IMR-90 (cell line): ENCODE measurements at regions not wholly inside any gene's neighbourhood (a gene's known extent, or its start where the extent isn't known, plus 50 kb on each side); places are given as distances from the start of the nearest gene placed in this dataset.

Experiments used
- ATAC-seq: fragments of 200-7000 bp; cut with Tn5 transposase; 2 replicates; pipeline ENCODE4 v1.9.1; 2020; ENCODE audit warnings: low read depth, mild to moderate bottlenecking, moderate library complexity
- BruUV-seq: library from RNA; stranded (reverse); fragments of 400-500 nt; replicated peaks from 2 replicates; lab custom pipeline; 2021; lab: Mats Ljungman, UMichigan
- CTCF ChIA-PET: fragments of 300-600 bp; formaldehyde crosslinking; extraction: SDS; loops from one replicate; lab custom pipeline; 2021; ENCODE audit warnings: antibody characterized with exemption; lab: Yijun Ruan, JAX
- POLR2A ChIA-PET: fragments of 300-600 bp; sonication (Branson Sonifier 250); formaldehyde crosslinking; loops from one replicate; lab custom pipeline; 2022; ENCODE audit warnings: antibody characterized with exemption; ENCODE audit not compliant: unreplicated experiment; lab: Charles Lee
- DNase-seq: peaks from one replicate; pipeline ENCODE4 v3.0.0; 2013
- H2AFZ ChIP-seq: replicated peaks from 2 replicates; pipeline ENCODE3; 2013; ENCODE audit warnings: low read length, mild to moderate bottlenecking; ENCODE audit not compliant: poor library complexity
- H2AK5ac ChIP-seq: 2 replicates; pipeline ENCODE4 v1.6.1; 2013; ENCODE audit warnings: low read depth, low read length, inconsistent platforms
- H2AK9ac ChIP-seq: replicated peaks from 2 replicates; pipeline ENCODE3; 2013; ENCODE audit warnings: mild to moderate bottlenecking, low read depth, low read length, moderate library complexity; ENCODE audit not compliant: poor library complexity
- H2BK120ac ChIP-seq: 2 replicates; pipeline ENCODE4 v1.6.1; 2013; ENCODE audit warnings: low read depth, low read length, inconsistent platforms
- H2BK15ac ChIP-seq: 3 replicates; pipeline ENCODE4 v1.6.1; 2013; ENCODE audit warnings: low read depth, low read length, inconsistent platforms
- H2BK20ac ChIP-seq: 2 replicates; pipeline ENCODE4 v1.6.1; 2013; ENCODE audit warnings: low read depth, mild to moderate bottlenecking, inconsistent platforms, low read length, moderate library complexity
- H2BK5ac ChIP-seq: 2 replicates; pipeline ENCODE4 v1.6.1; 2013; ENCODE audit warnings: mild to moderate bottlenecking, low read depth, low read length, inconsistent platforms; ENCODE audit not compliant: poor library complexity, severe bottlenecking
- H3K14ac ChIP-seq: replicated peaks from 2 replicates; pipeline ENCODE4 v1.6.1; 2013; ENCODE audit warnings: low read depth, low read length, inconsistent platforms
- H3K18ac ChIP-seq: 2 replicates; pipeline ENCODE4 v1.6.1; 2013; ENCODE audit warnings: low read depth, low read length, control low read depth
- H3K23ac ChIP-seq: 2 replicates; pipeline ENCODE4 v1.6.1; 2013; ENCODE audit warnings: low read depth, low read length, inconsistent platforms
- H3K27ac ChIP-seq: 2 replicates; pipeline ENCODE4 v1.5.1; 2013; ENCODE audit warnings: mild to moderate bottlenecking, control low read depth, low read length; ENCODE audit not compliant: insufficient read depth
- H3K27me3 ChIP-seq: 2 replicates; pipeline ENCODE4 v1.6.1; 2013; ENCODE audit warnings: low read length; ENCODE audit not compliant: control insufficient read depth, insufficient read depth
- H3K36me3 ChIP-seq: 2 replicates; pipeline ENCODE4 v1.6.1; 2013; ENCODE audit warnings: low read length, mixed read lengths; ENCODE audit not compliant: control insufficient read depth, insufficient read depth
- H3K4ac ChIP-seq: 2 replicates; pipeline ENCODE4 v1.6.1; 2013; ENCODE audit warnings: low read depth, low read length, inconsistent platforms
- H3K4me1 ChIP-seq: 2 replicates; pipeline ENCODE4 v1.6.1; 2013; ENCODE audit warnings: low read length, mixed read lengths; ENCODE audit not compliant: control insufficient read depth, insufficient read depth
- H3K4me2 ChIP-seq: 2 replicates; pipeline ENCODE4 v1.6.1; 2013; ENCODE audit warnings: low read depth, mild to moderate bottlenecking, control low read depth, low read length, moderate library complexity
- H3K4me3 ChIP-seq: 2 replicates; pipeline ENCODE4 v1.5.1; 2013; ENCODE audit warnings: low read depth, mild to moderate bottlenecking, control low read depth, low read length, moderate library complexity; ENCODE audit not compliant: insufficient read depth
- H3K56ac ChIP-seq: 2 replicates; pipeline ENCODE4 v1.6.1; 2013; ENCODE audit warnings: low read length, inconsistent platforms; ENCODE audit not compliant: insufficient read depth; ENCODE audit errors: extremely low read depth
- H3K79me1 ChIP-seq, 2 experiments: 2 replicates each; pipeline ENCODE4 v1.6.1; 2013; ENCODE audit warnings: low read length in 2 of 2, inconsistent platforms in 1 of 2, low read depth in 1 of 2
- H3K9ac ChIP-seq: 2 replicates; pipeline ENCODE4 v1.6.1; 2013; ENCODE audit warnings: low read depth, low read length, control low read depth
- H3K9me1 ChIP-seq: 2 replicates; pipeline ENCODE4 v1.6.1; 2013; ENCODE audit warnings: low read length, inconsistent platforms; ENCODE audit not compliant: insufficient read depth
- H3K9me3 ChIP-seq: 2 replicates; pipeline ENCODE4 v1.6.1; 2013; ENCODE audit warnings: low read length; ENCODE audit not compliant: control insufficient read depth, insufficient read depth
- H4K20me1 ChIP-seq: 2 replicates; pipeline ENCODE4 v1.6.1; 2013; ENCODE audit warnings: low read length, inconsistent platforms; ENCODE audit not compliant: insufficient read depth
- H4K5ac ChIP-seq: 2 replicates; pipeline ENCODE4 v1.6.1; 2013; ENCODE audit warnings: mild to moderate bottlenecking, low read depth, low read length, control low read depth
- H4K8ac ChIP-seq, 2 experiments: 2 replicates each; pipeline ENCODE4 v1.6.1; 2013; ENCODE audit warnings: low read depth in 2 of 2, low read length in 2 of 2, control low read depth in 1 of 2, inconsistent platforms in 1 of 2
- H4K91ac ChIP-seq: 2 replicates; pipeline ENCODE4 v1.6.1; 2013; ENCODE audit warnings: low read depth, low read length, inconsistent platforms; ENCODE audit not compliant: insufficient read depth
- BHLHE40 ChIP-seq: fragments of 150-350 bp; IDR thresholded peaks from 2 replicates; pipeline ENCODE4 v1.6.1; 2016; ENCODE audit warnings: mild to moderate bottlenecking, low read depth, low read length
- CHD1 ChIP-seq: IDR thresholded peaks from 2 replicates; pipeline ENCODE4 v1.6.1; 2012; ENCODE audit warnings: low read depth, low read length, improper control_type of control experiment
- FOS ChIP-seq: fragments of 150-350 bp; IDR thresholded peaks from 2 replicates; pipeline ENCODE4 v1.6.1; 2016; ENCODE audit warnings: low read depth, low read length
- MAFK ChIP-seq: IDR thresholded peaks from 2 replicates; pipeline ENCODE4 v1.6.1; 2012; ENCODE audit warnings: low read depth, low read length, improper control_type of control experiment
- MAZ ChIP-seq: IDR thresholded peaks from 2 replicates; pipeline ENCODE4 v1.6.1; 2012; ENCODE audit warnings: low read depth, mild to moderate bottlenecking, low read length, improper control_type of control experiment, moderate library complexity, borderline replicate concordance
- MXI1 ChIP-seq: IDR thresholded peaks from 2 replicates; pipeline ENCODE4 v1.6.1; 2012; ENCODE audit warnings: low read depth, mild to moderate bottlenecking, low read length, moderate library complexity, borderline replicate concordance
- NFE2L2 ChIP-seq: fragments of 150-350 bp; IDR thresholded peaks from 2 replicates; pipeline ENCODE4 v1.6.1; 2016; ENCODE audit warnings: low read depth, mild to moderate bottlenecking, low read length
- POLR2A ChIP-seq: IDR thresholded peaks from 2 replicates; pipeline ENCODE4 v1.6.1; 2012; ENCODE audit warnings: mild to moderate bottlenecking, low read depth, low read length
- RAD21 ChIP-seq: IDR thresholded peaks from 2 replicates; pipeline ENCODE4 v1.6.1; 2012; ENCODE audit warnings: low read length, improper control_type of control experiment
- RCOR1 ChIP-seq: IDR thresholded peaks from 2 replicates; pipeline ENCODE4 v1.6.1; 2012; ENCODE audit warnings: mild to moderate bottlenecking, low read length, improper control_type of control experiment; ENCODE audit not compliant: insufficient replicate concordance
- RFX5 ChIP-seq: IDR thresholded peaks from 2 replicates; pipeline ENCODE4 v1.8.0; 2012; ENCODE audit warnings: low read depth, mild to moderate bottlenecking, low read length, moderate library complexity
- WGBS, 2 experiments: methylation state at CpG; one replicate each; pipeline versions ENCODE4 v1.1.5 to v1.1.7; 2013; ENCODE audit warnings: missing lambda C conversion rate in 2 of 2; ENCODE audit not compliant: insufficient read length in 1 of 2; ENCODE audit errors: extremely low coverage in 2 of 2; 5-methylcytosine and 5-hydroxymethylcytosine counted together
- dilution Hi-C: fragments of 300-500 bp; cut with HindIII; formaldehyde crosslinking; loops from one replicate; pipeline ENCODE4 v1.14.3; 2018; ENCODE audit warnings: low sequenced_read_pairs; ENCODE audit not compliant: unreplicated experiment
- in situ Hi-C: fragments of 300-500 bp; cut with MboI; formaldehyde crosslinking; loops from 3 replicates; pipeline ENCODE4 v1.14.3; 2019; ENCODE audit warnings: low sequenced_read_pairs, inconsistent platforms, mixed read lengths
- intact Hi-C: fragments of 100-400 bp; cut with micrococcal nuclease; formaldehyde crosslinking; loops from 2 replicates; pipeline ENCODE4 v1.10.0; 2022
- TF ChIP-seq, protein P1 (sequence below): fragments of 150-350 bp; IDR thresholded peaks from 2 replicates; pipeline ENCODE4 v1.6.1; 2016; ENCODE audit warnings: low read depth, mild to moderate bottlenecking, low read length, moderate library complexity, borderline replicate concordance
- TF ChIP-seq, protein P2 (sequence below): conservative IDR thresholded peaks from 2 replicates; pipeline ENCODE4 v1.5.1; 2012; ENCODE audit warnings: mild to moderate bottlenecking, low read depth, low read length, improper control_type of control experiment
- TF ChIP-seq, protein P3 (sequence below): fragments of 150-350 bp; IDR thresholded peaks from 2 replicates; pipeline ENCODE4 v1.6.1; 2017; ENCODE audit warnings: mild to moderate bottlenecking, antibody characterized with exemption, low read length, low read depth

DNA sequence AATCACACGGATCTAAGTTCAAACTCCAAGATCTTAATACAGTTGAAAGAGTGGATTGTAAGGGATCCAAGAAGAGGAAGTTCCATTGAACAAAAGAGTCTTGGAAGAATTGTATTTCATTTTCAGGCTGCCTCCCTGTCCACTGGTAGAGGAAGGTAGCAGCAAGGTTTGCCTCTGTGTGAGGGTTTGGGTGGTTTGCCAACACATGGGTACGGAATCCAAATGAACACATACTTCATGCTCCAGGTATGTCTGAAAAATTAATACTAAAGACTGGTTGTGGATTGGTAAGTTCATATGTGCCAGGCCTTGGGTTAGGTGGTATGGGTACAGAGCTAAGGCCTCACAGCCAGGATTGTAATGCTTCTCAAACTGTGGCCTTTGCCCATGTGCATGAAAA is 523.6 kb upstream of the BOD1L1 start:
- TF ChIP-seq, protein P1, sequence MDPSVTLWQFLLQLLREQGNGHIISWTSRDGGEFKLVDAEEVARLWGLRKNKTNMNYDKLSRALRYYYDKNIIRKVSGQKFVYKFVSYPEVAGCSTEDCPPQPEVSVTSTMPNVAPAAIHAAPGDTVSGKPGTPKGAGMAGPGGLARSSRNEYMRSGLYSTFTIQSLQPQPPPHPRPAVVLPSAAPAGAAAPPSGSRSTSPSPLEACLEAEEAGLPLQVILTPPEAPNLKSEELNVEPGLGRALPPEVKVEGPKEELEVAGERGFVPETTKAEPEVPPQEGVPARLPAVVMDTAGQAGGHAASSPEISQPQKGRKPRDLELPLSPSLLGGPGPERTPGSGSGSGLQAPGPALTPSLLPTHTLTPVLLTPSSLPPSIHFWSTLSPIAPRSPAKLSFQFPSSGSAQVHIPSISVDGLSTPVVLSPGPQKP: no peak
- no peak for TF ChIP-seq RFX5
- TF ChIP-seq, protein P2, sequence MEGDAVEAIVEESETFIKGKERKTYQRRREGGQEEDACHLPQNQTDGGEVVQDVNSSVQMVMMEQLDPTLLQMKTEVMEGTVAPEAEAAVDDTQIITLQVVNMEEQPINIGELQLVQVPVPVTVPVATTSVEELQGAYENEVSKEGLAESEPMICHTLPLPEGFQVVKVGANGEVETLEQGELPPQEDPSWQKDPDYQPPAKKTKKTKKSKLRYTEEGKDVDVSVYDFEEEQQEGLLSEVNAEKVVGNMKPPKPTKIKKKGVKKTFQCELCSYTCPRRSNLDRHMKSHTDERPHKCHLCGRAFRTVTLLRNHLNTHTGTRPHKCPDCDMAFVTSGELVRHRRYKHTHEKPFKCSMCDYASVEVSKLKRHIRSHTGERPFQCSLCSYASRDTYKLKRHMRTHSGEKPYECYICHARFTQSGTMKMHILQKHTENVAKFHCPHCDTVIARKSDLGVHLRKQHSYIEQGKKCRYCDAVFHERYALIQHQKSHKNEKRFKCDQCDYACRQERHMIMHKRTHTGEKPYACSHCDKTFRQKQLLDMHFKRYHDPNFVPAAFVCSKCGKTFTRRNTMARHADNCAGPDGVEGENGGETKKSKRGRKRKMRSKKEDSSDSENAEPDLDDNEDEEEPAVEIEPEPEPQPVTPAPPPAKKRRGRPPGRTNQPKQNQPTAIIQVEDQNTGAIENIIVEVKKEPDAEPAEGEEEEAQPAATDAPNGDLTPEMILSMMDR: no peak
- no peak for TF ChIP-seq NFE2L2
- TF ChIP-seq RCOR1: no peak
- TF ChIP-seq, protein P3, sequence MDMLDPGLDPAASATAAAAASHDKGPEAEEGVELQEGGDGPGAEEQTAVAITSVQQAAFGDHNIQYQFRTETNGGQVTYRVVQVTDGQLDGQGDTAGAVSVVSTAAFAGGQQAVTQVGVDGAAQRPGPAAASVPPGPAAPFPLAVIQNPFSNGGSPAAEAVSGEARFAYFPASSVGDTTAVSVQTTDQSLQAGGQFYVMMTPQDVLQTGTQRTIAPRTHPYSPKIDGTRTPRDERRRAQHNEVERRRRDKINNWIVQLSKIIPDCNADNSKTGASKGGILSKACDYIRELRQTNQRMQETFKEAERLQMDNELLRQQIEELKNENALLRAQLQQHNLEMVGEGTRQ: no peak
- no peak for TF ChIP-seq FOS
- TF ChIP-seq BHLHE40: no peak
- TF ChIP-seq CHD1: no peak
- TF ChIP-seq POLR2A: no peak
- TF ChIP-seq MAZ: no peak
- TF ChIP-seq RAD21: no peak
- no peak for TF ChIP-seq MAFK
- no peak for TF ChIP-seq MXI1
- H2BK120ac ChIP-seq: no peak overlapping the region
- no peak overlapping the region for H4K91ac ChIP-seq
- in situ Hi-C loops: no loop called here
- no peak overlapping the region for H3K18ac ChIP-seq
- H3K9me3 ChIP-seq: no peaks in the 10 kb centered on the region
- peak; percentile 7 for DNase-seq
- H2AFZ ChIP-seq: no peak overlapping the region
- no peak overlapping the region for H3K56ac ChIP-seq
- no peak overlapping the region for H2BK15ac ChIP-seq
- no peak overlapping the region for H2BK20ac ChIP-seq
- H4K8ac ChIP-seq: no peak overlapping the region
- no peak overlapping the region for H2AK5ac ChIP-seq
- H3K4me3 ChIP-seq: no peak overlapping the region
- no peaks in the 10 kb centered on the region for H4K20me1 ChIP-seq
- no TSS peak for BruUV-seq
- dilution Hi-C loops: no loop called here
- WGBS, 2 experiments: no CpG with 5 or more reads among the region's 2 CpGs
- H3K4me2 ChIP-seq: no peak overlapping the region
- H3K79me1 ChIP-seq: no peaks in the 10 kb centered on the region
- H3K23ac ChIP-seq: no peak overlapping the region
- H4K5ac ChIP-seq: no peak overlapping the region
- no peak overlapping the region for H2AK9ac ChIP-seq
- H3K4ac ChIP-seq: no peak overlapping the region
- no peak overlapping the region for H2BK5ac ChIP-seq
- no peak overlapping the region for H3K9ac ChIP-seq
- no peaks in the 10 kb centered on the region for H3K36me3 ChIP-seq
- no peaks in the 10 kb centered on the region for H3K9me1 ChIP-seq
- intact Hi-C loops: no loop called here
- POLR2A ChIA-PET: no interaction called here
- CTCF ChIA-PET: no interaction called here
- H3K27me3 ChIP-seq: no peaks in the 10 kb centered on the region; the same call in 1 of the 2 replicates
- H3K4me1 ChIP-seq: no peaks in the 10 kb centered on the region
- H3K27ac ChIP-seq: no peak overlapping the region
- no peak for ATAC-seq
- H3K14ac ChIP-seq: no peak overlapping the region
